Stimulated activated naive B cell treated with anti-CD40 and anti-IgM and Interleukin-4, amounts not matched to agents 10 μg/mL and 1 μg/mL and 100 μg/mL, for 72 hours (primary cell): ENCODE measurements at regions not wholly inside any gene's neighbourhood (a gene's known extent, or its start where the extent isn't known, plus 50 kb on each side); places are given as distances from the start of the nearest gene placed in this dataset.
A peak's percentile ranks its signal among the peaks of the same experiment; 100 is the strongest.
"Not testable (repeated sequence)": the region's sequence is repeated elsewhere in the genome, so short reads cannot be mapped to it uniquely, and the experiment has no call there.

Experiments
- ATAC-seq, 2 donors: fragments of 150-1000 bp; cut with Tn5 transposase; replicated peaks; 2 replicates each; pipeline ENCODE4 v1.10.0; 2021; ENCODE audit warnings: moderate library complexity in 1 of 2
- DNase-seq: peaks from one replicate; pipeline ENCODE4 v3.0.0; 2021
- H3K27ac Mint-ChIP-seq: one replicate; pipeline ENCODE4 v1.8.0; 2022; ENCODE audit warnings: mild to moderate bottlenecking, mixed read lengths
- H3K27me3 Mint-ChIP-seq, 2 donors: one replicate each; pipeline ENCODE4 v1.8.0; 2022; ENCODE audit warnings: mixed read lengths in 2 of 2
- H3K36me3 Mint-ChIP-seq, 2 donors: one replicate each; pipeline ENCODE4 v1.8.0; 2022; ENCODE audit warnings: mixed read lengths in 2 of 2, mild to moderate bottlenecking in 1 of 2
- H3K4me1 Mint-ChIP-seq, 2 donors: one replicate each; pipeline ENCODE4 v1.8.0; 2022; ENCODE audit warnings: mixed read lengths in 2 of 2, mild to moderate bottlenecking in 1 of 2
- H3K4me3 Mint-ChIP-seq, 2 donors: one replicate each; pipeline ENCODE4 v1.8.0; 2022; ENCODE audit warnings: mild to moderate bottlenecking in 2 of 2, mixed read lengths in 2 of 2, moderate library complexity in 1 of 2
- H3K9me3 Mint-ChIP-seq, 2 donors: one replicate each; pipeline ENCODE4 v1.8.0; 2022; ENCODE audit warnings: mixed read lengths in 2 of 2, mild to moderate bottlenecking in 1 of 2

GRCh38 chr7:92904244-92905131 lies 68.1 kb upstream of the CDK6 start:
- Mint-ChIP-seq H3K36me3 (peaks cover 0 to 3% of the 10 kb centered on the region in 2 donors), H3K9me3 (peaks cover 3 to 4% of the 10 kb centered on the region in 2 donors), H3K4me1 (peaks cover 16 to 18% of the 10 kb centered on the region in 2 donors), H3K27ac (peak overlapping the region; percentile 51), H3K27me3 (no peaks in the 10 kb centered on the region), H3K4me3 (no peak overlapping the region)
- peak; percentile 76 for DNase-seq
- peak; percentile 100 for ATAC-seq

- H3K36me3 Mint-ChIP-seq: peaks cover 14 to 16% of the 10 kb centered on the region in 2 donors
- no peak for ATAC-seq
- H3K27me3 Mint-ChIP-seq: no peaks in the 10 kb centered on the region
- no peak for DNase-seq
- H3K4me3 Mint-ChIP-seq: no peak overlapping the region
- peaks cover 23 to 27% of the 10 kb centered on the region in 2 donors for H3K9me3 Mint-ChIP-seq
- H3K4me1 Mint-ChIP-seq: peaks cover 5 to 8% of the 10 kb centered on the region in 2 donors
- no peak overlapping the region for H3K27ac Mint-ChIP-seq
Measured at GRCh38 chr7:92898798-92899197, 62.4 kb upstream of the CDK6 start.

- not testable (repeated sequence) for DNase-seq, H3K27me3 Mint-ChIP-seq, H3K4me3 Mint-ChIP-seq, H3K27ac Mint-ChIP-seq, ATAC-seq, H3K4me1 Mint-ChIP-seq
- Mint-ChIP-seq H3K9me3 (peaks cover 24 to 26% of the 10 kb centered on the region in 2 donors), H3K36me3 (peaks cover 11 to 16% of the 10 kb centered on the region in 2 donors)
Measured at GRCh38 chr7:92894857-92895256, 58.5 kb upstream of the CDK6 start.

- H3K36me3 Mint-ChIP-seq: peaks cover 0 to 9% of the 10 kb centered on the region in 2 donors
- no peaks in the 10 kb centered on the region for H3K27me3 Mint-ChIP-seq
- H3K4me1 Mint-ChIP-seq: peaks cover 8 to 13% of the 10 kb centered on the region in 2 donors
- H3K4me3 Mint-ChIP-seq: no peak overlapping the region
- ATAC-seq (no peak), DNase-seq (no peak)
- H3K9me3 Mint-ChIP-seq: peaks cover 13 to 21% of the 10 kb centered on the region in 2 donors
- H3K27ac Mint-ChIP-seq: no peak overlapping the region
Measured at GRCh38 chr7:92889081-92889480, 52.7 kb upstream of the CDK6 start.
